IgD-negative memory B cell (primary cell): ENCODE measurements at regions not wholly inside any gene's neighbourhood (a gene's known extent, or its start where the extent isn't known, plus 50 kb on each side); places are given as distances from the start of the nearest gene placed in this dataset.
"Not testable (repeated sequence)": the region's sequence is repeated elsewhere in the genome, so short reads cannot be mapped to it uniquely, and the experiment has no call there.

ENCODE experiments used
- H3K27ac Mint-ChIP-seq, 3 donors: one replicate each; pipeline ENCODE4 v1.8.0; 2020 to 2022; ENCODE audit warnings: mild to moderate bottlenecking in 3 of 3, mixed read lengths in 3 of 3, moderate library complexity in 1 of 3
- H3K27me3 Mint-ChIP-seq: one replicate; pipeline ENCODE4 v1.8.0; 2021; ENCODE audit warnings: mixed read lengths
- H3K36me3 Mint-ChIP-seq: one replicate; pipeline ENCODE4 v1.8.0; 2020; ENCODE audit warnings: mild to moderate bottlenecking, mixed read lengths
- H3K4me1 Mint-ChIP-seq, 3 donors: one replicate each; pipeline ENCODE4 v1.8.0; 2020 to 2022; ENCODE audit warnings: mixed read lengths in 3 of 3, mild to moderate bottlenecking in 1 of 3
- H3K4me3 Mint-ChIP-seq, 4 donors: one replicate each; pipeline ENCODE4 v1.8.0; 2020 to 2022; ENCODE audit warnings: mild to moderate bottlenecking in 4 of 4, mixed read lengths in 4 of 4, moderate library complexity in 3 of 4
- H3K9me3 Mint-ChIP-seq, 3 donors: one replicate each; pipeline ENCODE4 v1.8.0; 2020 to 2021; ENCODE audit warnings: mixed read lengths in 3 of 3, mild to moderate bottlenecking in 1 of 3

DNA sequence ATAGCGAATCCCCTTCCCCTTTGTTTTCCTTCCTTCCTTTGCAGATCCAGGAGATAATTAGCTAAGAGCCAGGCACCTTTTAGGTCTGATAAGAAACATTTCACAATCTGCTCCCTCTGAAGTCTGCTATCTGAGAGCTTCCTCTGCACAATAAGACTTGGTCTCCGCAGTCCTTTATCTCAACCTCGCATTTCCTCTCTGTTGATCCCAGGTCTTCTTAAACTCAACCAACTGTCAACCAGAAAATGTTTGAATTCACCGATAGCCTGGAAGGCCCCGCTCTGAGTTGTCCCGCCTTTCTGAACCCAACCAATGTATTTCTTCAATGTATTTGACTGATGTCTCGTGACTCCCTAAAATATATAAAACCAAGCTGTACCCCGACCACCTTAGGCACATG lies 78.4 kb upstream of the CTDP1 start:
- no peak overlapping the region for H3K27ac Mint-ChIP-seq
- H3K27me3 Mint-ChIP-seq, result peaks cover 4% of the 10 kb centered on the region
- no peaks in the 10 kb centered on the region for H3K4me1 Mint-ChIP-seq
- no peaks in the 10 kb centered on the region for H3K9me3 Mint-ChIP-seq
- H3K4me3 Mint-ChIP-seq, result no peak overlapping the region
- no peaks in the 10 kb centered on the region for H3K36me3 Mint-ChIP-seq

- Mint-ChIP-seq H3K27ac (no peak overlapping the region), H3K27me3 (peaks cover 4% of the 10 kb centered on the region), H3K4me3 (no peak overlapping the region), H3K36me3 (no peaks in the 10 kb centered on the region), H3K4me1 (no peaks in the 10 kb centered on the region), H3K9me3 (no peaks in the 10 kb centered on the region)
These were observed 76.0 kb upstream of the CTDP1 start for GRCh38 chr18:79603321-79604204.

- H3K4me1 Mint-ChIP-seq, result no peaks in the 10 kb centered on the region
- no peaks in the 10 kb centered on the region for H3K9me3 Mint-ChIP-seq
- H3K27me3 Mint-ChIP-seq, result peaks cover 4% of the 10 kb centered on the region
- H3K27ac Mint-ChIP-seq, result no peak overlapping the region
- H3K36me3 Mint-ChIP-seq, result no peaks in the 10 kb centered on the region
- H3K4me3 Mint-ChIP-seq, result no peak overlapping the region
These were observed 75.2 kb upstream of the CTDP1 start for GRCh38 chr18:79604205-79604912.

DNA sequence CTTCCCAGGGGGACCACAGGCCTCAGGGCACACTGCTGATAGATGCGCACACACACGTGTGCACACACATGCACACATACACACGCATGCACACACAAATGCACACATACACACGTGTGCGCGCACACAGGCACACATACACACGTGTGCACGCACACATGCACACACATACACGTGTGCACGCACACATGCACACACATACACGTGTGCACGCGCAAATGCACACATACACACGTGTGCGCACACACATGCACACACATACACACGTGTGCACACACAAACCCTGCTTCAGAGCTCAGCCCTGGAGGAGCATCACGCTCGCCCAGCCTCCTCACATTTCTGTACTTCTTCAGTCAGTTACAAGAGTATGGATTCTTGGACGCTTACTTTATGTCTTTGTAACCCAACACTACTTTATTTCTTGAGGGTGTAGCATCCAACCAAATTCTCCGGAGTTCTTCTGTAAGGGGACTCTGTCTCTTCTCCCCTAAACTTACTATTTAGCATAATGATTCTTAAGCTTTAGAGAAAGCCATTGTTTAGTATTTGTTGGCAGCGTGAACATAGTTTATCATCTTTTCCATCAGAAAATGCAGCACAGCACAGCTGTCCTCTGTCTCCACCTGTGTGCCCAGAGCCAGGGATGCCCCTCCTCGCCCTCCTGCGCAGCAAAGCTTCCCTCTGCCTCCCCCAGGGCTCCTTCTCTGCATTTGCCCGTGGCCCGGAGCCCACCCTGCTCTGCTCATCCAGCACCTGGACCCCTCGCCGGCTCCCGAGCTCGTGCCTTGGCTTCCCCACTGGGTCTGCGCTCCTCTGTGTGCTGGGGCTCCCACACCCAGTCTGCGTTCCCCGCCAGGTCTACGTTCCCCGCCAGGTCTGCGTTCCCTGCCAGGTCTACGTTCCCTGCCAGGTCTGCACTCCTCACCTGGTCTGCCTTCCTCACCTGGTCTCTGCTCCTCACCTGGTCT lies 74.4 kb upstream of the CTDP1 start:
- Mint-ChIP-seq H3K4me1 (no peaks in the 10 kb centered on the region), H3K27me3 (peaks cover 4% of the 10 kb centered on the region), H3K4me3 (no peak overlapping the region), H3K9me3 (no peaks in the 10 kb centered on the region), H3K27ac (no peak overlapping the region), H3K36me3 (no peaks in the 10 kb centered on the region)

GRCh38 chr18:79606071-79606470 lies 73.5 kb upstream of the CTDP1 start:
- H3K4me3 Mint-ChIP-seq, H3K27ac Mint-ChIP-seq, H3K9me3 Mint-ChIP-seq, H3K27me3 Mint-ChIP-seq, H3K36me3 Mint-ChIP-seq, H3K4me1 Mint-ChIP-seq: not testable (repeated sequence)

DNA sequence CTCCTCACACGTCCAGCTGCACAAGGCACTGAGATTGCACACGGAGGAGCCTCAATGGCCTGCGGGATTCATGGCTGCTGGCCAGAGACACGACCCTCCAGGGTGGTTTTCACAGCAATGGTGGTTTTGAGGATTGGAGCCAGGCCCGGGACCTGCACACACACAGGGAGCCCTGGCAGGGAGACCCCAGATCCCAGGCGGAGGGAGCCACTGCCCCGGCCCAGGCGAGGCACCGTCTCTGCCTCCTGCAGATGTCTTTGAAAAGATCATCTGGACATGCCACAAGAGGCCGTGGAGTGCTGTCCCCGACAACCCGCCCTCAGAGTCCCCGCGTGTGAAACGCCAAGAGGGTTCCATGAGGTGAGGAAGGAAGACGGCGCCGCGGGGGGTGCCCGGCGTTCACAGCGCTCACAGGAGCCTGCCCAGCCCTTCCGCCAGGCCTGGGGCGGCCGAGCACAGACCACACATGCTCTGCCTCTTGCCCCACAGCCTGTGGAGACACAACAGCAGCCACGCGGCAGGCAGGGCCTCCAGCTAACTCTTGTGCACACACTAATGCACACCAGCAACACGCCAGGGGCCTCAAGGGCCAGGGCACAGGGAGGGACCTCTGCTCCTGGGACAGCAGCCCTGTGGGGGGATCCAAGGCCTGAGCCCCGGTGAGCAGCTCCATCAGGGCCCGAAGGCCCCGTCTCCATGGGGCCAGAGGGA lies 72.8 kb upstream of the CTDP1 start:
- Mint-ChIP-seq H3K27ac (no peak overlapping the region), H3K4me1 (no peaks in the 10 kb centered on the region), H3K9me3 (no peaks in the 10 kb centered on the region), H3K36me3 (no peaks in the 10 kb centered on the region), H3K4me3 (no peak overlapping the region), H3K27me3 (peaks cover 4% of the 10 kb centered on the region)

- Mint-ChIP-seq H3K9me3 (no peaks in the 10 kb centered on the region), H3K27me3 (peaks cover 4% of the 10 kb centered on the region), H3K36me3 (no peaks in the 10 kb centered on the region), H3K27ac (no peak overlapping the region), H3K4me1 (no peaks in the 10 kb centered on the region), H3K4me3 (no peak overlapping the region)
These were observed 72.1 kb upstream of the CTDP1 start for GRCh38 chr18:79607361-79607952.

GRCh38 chr18:79608069-79608468 lies 71.5 kb upstream of the CTDP1 start:
- H3K27ac Mint-ChIP-seq, result no peak overlapping the region
- H3K9me3 Mint-ChIP-seq, result no peaks in the 10 kb centered on the region
- no peaks in the 10 kb centered on the region for H3K36me3 Mint-ChIP-seq
- peaks cover 4% of the 10 kb centered on the region for H3K27me3 Mint-ChIP-seq
- H3K4me1 Mint-ChIP-seq, result no peaks in the 10 kb centered on the region
- no peak overlapping the region for H3K4me3 Mint-ChIP-seq

- Mint-ChIP-seq H3K36me3 (no peaks in the 10 kb centered on the region), H3K27me3 (peaks cover 4% of the 10 kb centered on the region), H3K4me1 (no peaks in the 10 kb centered on the region), H3K27ac (no peak overlapping the region), H3K9me3 (no peaks in the 10 kb centered on the region), H3K4me3 (no peak overlapping the region)
These were observed 71.1 kb upstream of the CTDP1 start for GRCh38 chr18:79608535-79608934.

GRCh38 chr18:79608999-79609461 lies 70.6 kb upstream of the CTDP1 start:
- Mint-ChIP-seq H3K27me3 (peaks cover 6% of the 10 kb centered on the region), H3K27ac (no peak overlapping the region), H3K4me1 (no peaks in the 10 kb centered on the region), H3K36me3 (no peaks in the 10 kb centered on the region), H3K9me3 (no peaks in the 10 kb centered on the region), H3K4me3 (no peak overlapping the region)

DNA sequence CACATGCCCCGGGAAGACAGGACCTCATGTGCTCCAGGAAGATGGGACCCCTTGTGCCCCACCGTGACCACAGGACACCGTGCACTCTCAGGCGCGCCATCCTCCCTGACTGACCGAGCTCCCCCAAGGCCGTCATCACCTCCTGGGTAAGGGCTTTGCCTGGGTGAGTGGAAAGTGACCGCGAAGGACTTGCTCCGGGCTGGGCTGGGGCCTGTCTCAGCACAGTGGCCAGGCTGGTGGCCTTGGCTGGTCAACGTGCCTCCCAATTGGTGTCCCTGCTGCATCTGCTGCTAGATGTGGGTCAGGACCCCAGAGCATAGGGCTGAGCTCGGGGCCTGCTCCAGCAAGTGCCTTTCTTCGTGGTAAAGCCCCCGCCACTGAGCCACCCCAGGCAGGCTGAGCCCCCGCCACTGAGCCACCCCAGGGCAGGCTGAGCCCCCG lies 69.7 kb upstream of the CTDP1 start:
- Mint-ChIP-seq H3K27me3 (peaks cover 6% of the 10 kb centered on the region), H3K36me3 (no peaks in the 10 kb centered on the region), H3K9me3 (no peaks in the 10 kb centered on the region), H3K27ac (no peak overlapping the region), H3K4me1 (no peaks in the 10 kb centered on the region), H3K4me3 (no peak overlapping the region)

DNA sequence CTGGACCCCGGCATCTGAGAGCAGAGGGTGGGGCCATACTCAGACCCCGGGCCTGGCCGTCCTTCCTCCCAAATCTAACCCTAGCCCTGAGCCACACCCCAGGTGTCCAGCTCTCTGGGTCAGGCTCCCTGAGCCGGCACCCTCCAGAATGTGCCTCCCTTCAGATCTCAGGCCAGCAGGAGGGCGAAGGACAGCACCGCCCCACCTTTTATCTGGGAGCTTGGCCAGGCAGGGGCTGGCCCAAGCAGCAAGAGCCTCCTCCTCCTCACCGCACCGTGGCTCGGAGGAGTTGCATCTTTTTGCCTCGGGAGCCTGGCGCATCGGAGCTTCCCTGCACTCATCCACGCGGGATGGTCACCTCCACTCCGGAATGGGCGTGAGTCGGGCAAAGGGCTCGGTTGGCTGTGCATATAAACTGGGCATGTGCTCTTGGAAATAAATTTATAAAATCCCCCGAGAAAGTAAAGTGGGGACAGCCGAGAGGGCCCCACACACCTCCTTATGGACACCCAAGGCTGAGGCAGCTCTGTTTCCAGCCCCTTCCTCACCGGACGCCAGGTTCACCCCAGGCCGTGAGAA lies 69.1 kb upstream of the CTDP1 start:
- Mint-ChIP-seq H3K9me3 (no peaks in the 10 kb centered on the region), H3K27ac (no peak overlapping the region), H3K4me3 (no peak overlapping the region), H3K27me3 (peaks cover 6% of the 10 kb centered on the region), H3K4me1 (no peaks in the 10 kb centered on the region), H3K36me3 (no peaks in the 10 kb centered on the region)

DNA sequence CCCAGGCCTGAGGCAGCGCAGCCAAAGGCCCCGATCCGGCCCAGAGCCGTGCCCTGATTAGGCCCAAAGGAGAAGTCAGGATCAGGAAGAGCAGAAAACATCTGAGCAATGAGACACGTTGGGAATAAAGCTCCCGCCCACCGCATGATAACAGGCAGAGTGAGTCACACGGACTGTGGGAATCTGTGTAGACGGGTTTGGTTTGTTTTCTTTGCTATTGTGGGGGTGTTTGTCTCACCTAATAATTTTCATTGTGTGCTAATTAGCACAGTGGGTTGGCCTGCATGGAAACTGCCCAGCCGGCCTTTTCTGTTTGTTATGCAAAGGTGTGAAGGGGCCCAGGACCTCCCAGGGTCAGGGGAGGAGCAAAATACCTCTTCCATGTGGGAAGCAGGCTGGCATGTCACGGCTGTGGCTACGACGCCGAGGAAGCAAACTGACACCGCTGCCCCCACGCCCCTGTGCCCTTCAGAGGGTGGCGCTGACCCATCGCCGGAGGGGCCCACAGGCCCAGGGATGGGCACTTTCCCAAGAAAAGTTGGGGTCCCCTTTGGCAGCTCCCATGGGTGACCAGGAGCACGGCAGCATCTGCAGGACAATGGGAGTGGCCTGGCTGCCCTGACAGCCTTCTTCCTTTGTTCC lies 68.4 kb upstream of the CTDP1 start:
- H3K9me3 Mint-ChIP-seq, result no peaks in the 10 kb centered on the region
- H3K36me3 Mint-ChIP-seq, result no peaks in the 10 kb centered on the region
- H3K4me1 Mint-ChIP-seq, result no peaks in the 10 kb centered on the region
- no peak overlapping the region for H3K4me3 Mint-ChIP-seq
- peaks cover 6% of the 10 kb centered on the region for H3K27me3 Mint-ChIP-seq
- no peak overlapping the region for H3K27ac Mint-ChIP-seq
